Transverse colon (tissue), 4 donors: ENCODE measurements at regions not wholly inside any gene's neighbourhood (a gene's known extent, or its start where the extent isn't known, plus 50 kb on each side); places are given as distances from the start of the nearest gene placed in this dataset.

Experiments
- DNase-seq: peaks from one replicate; pipeline ENCODE4 v3.0.0-alpha.2; 2019
- H3K27ac ChIP-seq, 4 donors: fragments of 200-600 bp; sonication (generic); 2 replicates each; pipeline ENCODE4 v1.5.1; 2016 to 2018; ENCODE audit warnings: inconsistent platforms in 4 of 4
- H3K27me3 ChIP-seq: fragments of 200-600 bp; sonication (generic); 2 replicates; pipeline ENCODE4 v1.5.1; 2017; ENCODE audit warnings: inconsistent platforms
- H3K36me3 ChIP-seq, 4 donors: fragments of 200-600 bp; sonication (generic); 2 replicates each; pipeline ENCODE4 v1.5.1; 2017 to 2019; ENCODE audit warnings: inconsistent platforms in 4 of 4
- H3K4me1 ChIP-seq, 4 donors: fragments of 200-600 bp; sonication (generic); 2 replicates each; pipeline ENCODE4 v1.5.1; 2017 to 2020; ENCODE audit warnings: inconsistent platforms in 4 of 4
- H3K4me3 ChIP-seq, 4 donors: fragments of 200-600 bp; sonication (generic); 1 replicate in 1 of 4; 2 replicates in 3 of 4; pipeline versions ENCODE4 v1.5.1 to v1.6.1; 2017 to 2019; ENCODE audit warnings: inconsistent platforms in 4 of 4
- H3K9me3 ChIP-seq, 2 donors: fragments of 200-600 bp; sonication (generic); 2 replicates each; pipeline ENCODE4 v1.5.1; 2017 to 2019; ENCODE audit warnings: inconsistent platforms in 2 of 2
- EP300 ChIP-seq: sonication (generic); formaldehyde crosslinking; IDR thresholded peaks from one replicate; pipeline ENCODE4 v1.6.1; 2017; ENCODE audit warnings: antibody characterized with exemption, low read depth
- POLR2A ChIP-seq: fragments of 450-650 bp; IDR thresholded peaks from one replicate; pipeline ENCODE4 v1.6.1; 2016; ENCODE audit warnings: antibody characterized with exemption, mild to moderate bottlenecking, moderate library complexity
- POLR2AphosphoS5 ChIP-seq, 3 donors: sonication (generic); formaldehyde crosslinking; IDR thresholded peaks; one replicate each; pipeline ENCODE4 v1.6.1; 2016; ENCODE audit warnings: antibody characterized with exemption in 3 of 3
- WGBS, 2 donors: methylation state at CpG; one replicate each; pipeline ENCODE4 v1.1.5; 2018; ENCODE audit warnings: low coverage in 1 of 2; 5-methylcytosine and 5-hydroxymethylcytosine counted together
- in situ Hi-C, 4 donors: fragments of 200-750 bp; cut with MboI; loops; one replicate each; pipeline versions ENCODE4 v1.15.0 to v1.15.1; 2017; ENCODE audit warnings: low sequenced_read_pairs in 3 of 4, low pct_ligation_motif_present in 1 of 4, low pct_unique_long_range_greater_than_20kb in 1 of 4
- intact Hi-C: fragments of 100-400 bp; cut with DNase I; formaldehyde crosslinking; loops from one replicate; pipeline ENCODE4 v1.15.1; 2023; ENCODE audit warnings: low total_unique reads
- TF ChIP-seq, protein P1 (sequence below), 5 experiments: fragments of 200-600 bp in 3 of 5; fragments of 450-650 bp in 2 of 5; sonication (generic) in 3 of 5; IDR thresholded peaks; 1 replicate in 2 of 5; 2 replicates in 3 of 5; pipeline ENCODE4 v1.5.1; 2016 to 2017; ENCODE audit warnings: antibody characterized with exemption in 5 of 5, inconsistent platforms in 3 of 5, mild to moderate bottlenecking in 2 of 5, moderate library complexity in 1 of 5

GRCh38 chr7:25503306-25503705 is 275.0 kb upstream of the NPVF start:
- no peak for DNase-seq
- Histone ChIP-seq H3K4me3 (no peak overlapping the region), H3K27me3 (no peaks in the 10 kb centered on the region), H3K27ac (no peak overlapping the region), H3K9me3 (no peaks in the 10 kb centered on the region), H3K36me3 (no peaks in the 10 kb centered on the region), H3K4me1 (no peaks in the 10 kb centered on the region)
- intact Hi-C loops: no loop called here
- TF ChIP-seq POLR2AphosphoS5 (IDR thresholded peaks at IDR 0.05): no peak
- no peak for TF ChIP-seq EP300
- TF ChIP-seq, protein P1, sequence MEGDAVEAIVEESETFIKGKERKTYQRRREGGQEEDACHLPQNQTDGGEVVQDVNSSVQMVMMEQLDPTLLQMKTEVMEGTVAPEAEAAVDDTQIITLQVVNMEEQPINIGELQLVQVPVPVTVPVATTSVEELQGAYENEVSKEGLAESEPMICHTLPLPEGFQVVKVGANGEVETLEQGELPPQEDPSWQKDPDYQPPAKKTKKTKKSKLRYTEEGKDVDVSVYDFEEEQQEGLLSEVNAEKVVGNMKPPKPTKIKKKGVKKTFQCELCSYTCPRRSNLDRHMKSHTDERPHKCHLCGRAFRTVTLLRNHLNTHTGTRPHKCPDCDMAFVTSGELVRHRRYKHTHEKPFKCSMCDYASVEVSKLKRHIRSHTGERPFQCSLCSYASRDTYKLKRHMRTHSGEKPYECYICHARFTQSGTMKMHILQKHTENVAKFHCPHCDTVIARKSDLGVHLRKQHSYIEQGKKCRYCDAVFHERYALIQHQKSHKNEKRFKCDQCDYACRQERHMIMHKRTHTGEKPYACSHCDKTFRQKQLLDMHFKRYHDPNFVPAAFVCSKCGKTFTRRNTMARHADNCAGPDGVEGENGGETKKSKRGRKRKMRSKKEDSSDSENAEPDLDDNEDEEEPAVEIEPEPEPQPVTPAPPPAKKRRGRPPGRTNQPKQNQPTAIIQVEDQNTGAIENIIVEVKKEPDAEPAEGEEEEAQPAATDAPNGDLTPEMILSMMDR (IDR thresholded peaks at IDR 0.05): no peak
- TF ChIP-seq POLR2A: no peak
- in situ Hi-C loops: no loop called here
- 58 to 80% methylated on average over 2 of the region's 2 CpGs for WGBS, 2 donors

DNA sequence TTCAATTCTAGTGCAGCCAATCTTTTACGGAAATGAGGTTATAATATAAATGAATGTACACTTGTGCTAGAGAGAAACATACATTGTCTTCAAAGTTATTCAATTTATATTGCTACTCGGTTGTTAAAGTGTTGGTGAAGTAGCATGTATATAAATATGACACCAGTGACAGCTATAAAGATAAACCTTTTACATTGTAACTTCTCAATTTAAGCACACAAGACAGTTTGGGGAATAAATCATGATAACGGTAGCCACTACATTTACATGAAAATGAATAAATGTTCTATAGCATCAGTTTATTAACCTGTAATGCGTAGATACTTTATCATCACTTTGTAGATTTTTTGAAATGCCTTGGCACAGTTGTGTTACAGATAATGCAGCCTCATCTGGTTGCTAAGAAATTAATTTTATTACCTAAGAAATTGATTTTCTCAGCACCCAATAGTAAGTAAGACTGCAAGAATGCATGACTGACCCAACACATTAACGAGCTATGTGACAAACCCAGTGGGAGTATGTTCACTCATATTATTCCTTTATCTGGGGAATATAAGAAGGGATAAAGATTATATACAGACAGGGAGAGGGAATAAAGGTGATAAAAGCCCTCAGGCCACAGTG is 283.9 kb upstream of the NPVF start:
- no peak for DNase-seq
- no peak overlapping the region for H3K27ac ChIP-seq
- H3K4me1 ChIP-seq: no peaks in the 10 kb centered on the region

GRCh38 chr7:25515633-25516275 is 287.5 kb upstream of the NPVF start:
- no peak for TF ChIP-seq EP300
- no peak for TF ChIP-seq POLR2A
- TF ChIP-seq, protein P1 (IDR thresholded peaks at IDR 0.05): no peak
- TF ChIP-seq POLR2AphosphoS5 (IDR thresholded peaks at IDR 0.05): no peak
- in situ Hi-C loops (no loop called here), intact Hi-C loops (no loop called here)
- no peaks in the 10 kb centered on the region for H3K9me3 ChIP-seq
- H3K36me3 ChIP-seq: no peaks in the 10 kb centered on the region
- no peak for DNase-seq
- H3K4me1 ChIP-seq: no peaks in the 10 kb centered on the region
- H3K4me3 ChIP-seq: no peak overlapping the region
- WGBS, 2 donors: 78 to 100% methylated on average over 1 of the region's 1 CpG
- H3K27me3 ChIP-seq: no peaks in the 10 kb centered on the region
- no peak overlapping the region for H3K27ac ChIP-seq

More for the DNA sequence above, 283.9 kb upstream of the NPVF start:
- 64 to 66% methylated on average over 5 of the region's 5 CpGs for WGBS, 2 donors
- Histone ChIP-seq H3K27me3 (no peaks in the 10 kb centered on the region), H3K36me3 (no peaks in the 10 kb centered on the region), H3K9me3 (no peaks in the 10 kb centered on the region), H3K4me3 (no peak overlapping the region)
- in situ Hi-C loops: no loop called here
- no peak for TF ChIP-seq EP300
- TF ChIP-seq, protein P1 (IDR thresholded peaks at IDR 0.05): no peak
- TF ChIP-seq POLR2AphosphoS5 (IDR thresholded peaks at IDR 0.05): no peak
- no peak for TF ChIP-seq POLR2A
- intact Hi-C loops: no loop called here

DNA sequence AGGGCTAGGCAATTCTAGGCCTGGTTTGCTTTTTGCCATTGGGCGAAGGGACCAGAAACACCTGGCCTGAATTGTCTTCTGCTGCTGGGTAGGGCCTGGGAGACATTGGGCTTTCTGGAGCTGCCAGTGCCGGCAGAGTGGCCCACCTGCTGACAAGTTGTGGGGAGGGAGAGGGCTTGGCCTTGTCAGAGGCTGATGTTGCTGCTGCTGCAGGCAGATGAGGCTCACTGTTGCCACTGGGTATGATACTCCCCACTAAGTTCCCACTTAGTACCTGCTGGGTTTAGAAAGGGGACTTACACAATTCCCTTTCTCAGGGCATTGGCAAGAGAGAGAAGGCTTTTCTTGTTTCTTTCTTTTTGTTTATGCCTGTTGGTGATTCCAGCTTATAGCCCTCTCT is 289.6 kb upstream of the NPVF start:
- Histone ChIP-seq H3K27me3 (no peaks in the 10 kb centered on the region), H3K9me3 (no peaks in the 10 kb centered on the region), H3K4me3 (no peak overlapping the region), H3K36me3 (no peaks in the 10 kb centered on the region), H3K4me1 (no peaks in the 10 kb centered on the region), H3K27ac (no peak overlapping the region)
- in situ Hi-C loops (no loop called here), intact Hi-C loops (no loop called here)
- DNase-seq: no peak
- WGBS, 2 donors: 81% methylated on average over 2 of the region's 2 CpGs; no CpG with 5 or more reads in 1 of the 2 donors
- TF ChIP-seq EP300 (no peak), POLR2AphosphoS5 (IDR thresholded peaks at IDR 0.05) (no peak), POLR2A (no peak)
- TF ChIP-seq, protein P1 (IDR thresholded peaks at IDR 0.05): no peak
